Gastrocnemius medialis (tissue), 4 donors: ENCODE measurements at regions not wholly inside any gene's neighbourhood (a gene's known extent, or its start where the extent isn't known, plus 50 kb on each side); places are given as distances from the start of the nearest gene placed in this dataset.

Source experiments
- POLR2A ChIP-seq, 2 donors: fragments of 450-650 bp; IDR thresholded peaks; one replicate each; pipeline ENCODE4 v1.6.1; 2017; ENCODE audit warnings: antibody characterized with exemption in 2 of 2, mild to moderate bottlenecking in 2 of 2, moderate library complexity in 2 of 2
- TF ChIP-seq, protein P1 (sequence below), 5 experiments: fragments of 450-650 bp in 3 of 5; fragments of 200-600 bp in 2 of 5; sonication (generic) in 2 of 5; IDR thresholded peaks in 4 of 5; conservative IDR thresholded peaks in 1 of 5; 1 replicate in 4 of 5; 2 replicates in 1 of 5; pipeline ENCODE4 v1.5.1; 2016 to 2019; ENCODE audit warnings: antibody characterized with exemption in 5 of 5, mild to moderate bottlenecking in 3 of 5, moderate library complexity in 3 of 5

DNA sequence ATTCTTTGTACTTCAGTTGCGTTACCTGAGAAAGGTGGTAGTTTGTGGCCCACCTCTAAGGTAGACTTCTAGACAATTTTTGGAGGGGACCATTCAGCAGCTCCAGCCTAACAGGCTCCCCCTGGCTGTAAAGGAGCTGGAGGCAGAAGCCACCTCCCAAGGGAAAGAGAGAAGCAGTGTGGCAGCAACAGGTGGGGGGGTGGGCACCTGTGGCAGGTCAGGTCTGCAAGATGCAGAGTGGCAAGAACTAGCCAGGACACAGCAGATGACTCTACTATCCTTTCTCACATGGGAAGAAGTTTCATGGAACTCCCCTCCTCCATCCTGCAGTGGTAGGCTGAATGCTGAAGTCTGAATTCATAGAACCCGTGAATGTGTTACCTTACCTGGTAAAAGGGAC is 148.3 kb upstream of the DTNBP1 start:
- TF ChIP-seq, protein P1, sequence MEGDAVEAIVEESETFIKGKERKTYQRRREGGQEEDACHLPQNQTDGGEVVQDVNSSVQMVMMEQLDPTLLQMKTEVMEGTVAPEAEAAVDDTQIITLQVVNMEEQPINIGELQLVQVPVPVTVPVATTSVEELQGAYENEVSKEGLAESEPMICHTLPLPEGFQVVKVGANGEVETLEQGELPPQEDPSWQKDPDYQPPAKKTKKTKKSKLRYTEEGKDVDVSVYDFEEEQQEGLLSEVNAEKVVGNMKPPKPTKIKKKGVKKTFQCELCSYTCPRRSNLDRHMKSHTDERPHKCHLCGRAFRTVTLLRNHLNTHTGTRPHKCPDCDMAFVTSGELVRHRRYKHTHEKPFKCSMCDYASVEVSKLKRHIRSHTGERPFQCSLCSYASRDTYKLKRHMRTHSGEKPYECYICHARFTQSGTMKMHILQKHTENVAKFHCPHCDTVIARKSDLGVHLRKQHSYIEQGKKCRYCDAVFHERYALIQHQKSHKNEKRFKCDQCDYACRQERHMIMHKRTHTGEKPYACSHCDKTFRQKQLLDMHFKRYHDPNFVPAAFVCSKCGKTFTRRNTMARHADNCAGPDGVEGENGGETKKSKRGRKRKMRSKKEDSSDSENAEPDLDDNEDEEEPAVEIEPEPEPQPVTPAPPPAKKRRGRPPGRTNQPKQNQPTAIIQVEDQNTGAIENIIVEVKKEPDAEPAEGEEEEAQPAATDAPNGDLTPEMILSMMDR (IDR thresholded peaks at IDR 0.05 in 4 of 5, conservative IDR thresholded peaks at IDR 0.05 in 1 of 5) = no peak
- TF ChIP-seq POLR2A (IDR thresholded peaks at IDR 0.05) = no peak
